ENCODE measurements at regions not wholly inside any gene's neighbourhood (a gene's known extent, or its start where the extent isn't known, plus 50 kb on each side); places are given as distances from the start of the nearest gene placed in this dataset.

DNA sequence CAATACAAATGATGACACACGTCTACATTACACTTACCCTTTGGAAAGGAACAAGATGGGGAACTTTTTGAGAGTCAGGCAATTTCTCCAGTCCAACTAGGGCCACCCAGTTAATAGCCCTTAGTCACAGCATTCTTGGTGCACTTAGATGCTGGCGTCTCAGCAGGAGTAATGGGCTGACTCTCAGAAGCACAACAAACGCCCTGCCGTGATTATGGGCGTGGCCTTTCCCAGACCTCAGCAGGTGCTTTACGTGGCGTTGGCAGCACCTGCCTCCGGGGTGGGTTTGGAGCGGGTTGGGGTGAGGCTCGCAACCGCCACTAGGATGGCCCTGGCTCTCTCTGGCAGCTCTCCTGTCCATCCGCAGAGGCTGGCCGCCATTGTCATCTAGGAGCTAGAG lies 147.6 kb upstream of the SHH start:
- TF ChIP-seq, protein P1, sequence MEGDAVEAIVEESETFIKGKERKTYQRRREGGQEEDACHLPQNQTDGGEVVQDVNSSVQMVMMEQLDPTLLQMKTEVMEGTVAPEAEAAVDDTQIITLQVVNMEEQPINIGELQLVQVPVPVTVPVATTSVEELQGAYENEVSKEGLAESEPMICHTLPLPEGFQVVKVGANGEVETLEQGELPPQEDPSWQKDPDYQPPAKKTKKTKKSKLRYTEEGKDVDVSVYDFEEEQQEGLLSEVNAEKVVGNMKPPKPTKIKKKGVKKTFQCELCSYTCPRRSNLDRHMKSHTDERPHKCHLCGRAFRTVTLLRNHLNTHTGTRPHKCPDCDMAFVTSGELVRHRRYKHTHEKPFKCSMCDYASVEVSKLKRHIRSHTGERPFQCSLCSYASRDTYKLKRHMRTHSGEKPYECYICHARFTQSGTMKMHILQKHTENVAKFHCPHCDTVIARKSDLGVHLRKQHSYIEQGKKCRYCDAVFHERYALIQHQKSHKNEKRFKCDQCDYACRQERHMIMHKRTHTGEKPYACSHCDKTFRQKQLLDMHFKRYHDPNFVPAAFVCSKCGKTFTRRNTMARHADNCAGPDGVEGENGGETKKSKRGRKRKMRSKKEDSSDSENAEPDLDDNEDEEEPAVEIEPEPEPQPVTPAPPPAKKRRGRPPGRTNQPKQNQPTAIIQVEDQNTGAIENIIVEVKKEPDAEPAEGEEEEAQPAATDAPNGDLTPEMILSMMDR (conservative IDR thresholded peaks at IDR 0.05; ENCODE audit: control insufficient read depth, insufficient read depth, low read depth, low read length): no peak
- H3K4me3 ChIP-seq (ENCODE audit: control insufficient read depth, low read depth, low read length): no peak overlapping the region
- DNase-seq (ENCODE audit: low read depth): no peak

DNA sequence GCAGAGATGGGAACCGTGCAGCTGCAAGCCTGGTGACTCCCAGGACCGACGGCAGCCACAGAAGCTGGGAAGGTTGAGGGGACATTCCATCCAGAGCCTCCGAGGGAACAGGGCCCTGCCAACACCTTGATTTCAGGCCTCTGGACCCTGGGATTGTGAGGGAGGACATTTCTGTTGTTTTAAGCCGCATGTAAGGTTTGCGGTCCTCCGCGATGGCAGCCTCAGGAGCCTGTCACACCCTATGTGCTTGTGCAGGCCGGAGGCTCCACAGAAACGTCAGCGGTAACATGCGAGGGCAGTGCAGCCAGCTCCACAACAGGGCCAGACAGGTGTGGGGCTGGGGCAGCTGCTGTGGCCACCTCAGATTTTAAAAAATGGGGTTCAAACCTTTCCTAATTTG lies 144.7 kb upstream of the SHH start:
- no peak for DNase-seq (ENCODE audit: low read depth)
- TF ChIP-seq, protein P1 (conservative IDR thresholded peaks at IDR 0.05; ENCODE audit: control insufficient read depth, insufficient read depth, low read depth, low read length): no peak
- no peak overlapping the region for H3K4me3 ChIP-seq (ENCODE audit: control insufficient read depth, low read depth, low read length)

DNA sequence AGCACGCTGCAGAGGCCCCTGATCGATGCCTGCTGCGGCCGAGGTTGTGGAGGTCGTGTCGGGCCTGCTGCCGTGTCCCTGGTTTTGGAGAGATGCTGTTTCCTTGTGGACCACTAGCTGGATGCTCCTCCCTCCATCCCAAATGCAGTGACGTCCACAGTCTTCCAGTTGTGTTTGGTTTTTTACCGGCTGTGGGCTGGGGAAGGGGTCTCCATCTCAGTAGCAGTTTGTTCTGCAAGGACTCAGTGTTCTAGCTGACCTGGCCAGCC lies 143.0 kb upstream of the SHH start:
- no peak for DNase-seq (ENCODE audit: low read depth)
- TF ChIP-seq, protein P1 (conservative IDR thresholded peaks at IDR 0.05; ENCODE audit: control insufficient read depth, insufficient read depth, low read depth, low read length): no peak
- H3K4me3 ChIP-seq (ENCODE audit: control insufficient read depth, low read depth, low read length): no peak overlapping the region

DNA sequence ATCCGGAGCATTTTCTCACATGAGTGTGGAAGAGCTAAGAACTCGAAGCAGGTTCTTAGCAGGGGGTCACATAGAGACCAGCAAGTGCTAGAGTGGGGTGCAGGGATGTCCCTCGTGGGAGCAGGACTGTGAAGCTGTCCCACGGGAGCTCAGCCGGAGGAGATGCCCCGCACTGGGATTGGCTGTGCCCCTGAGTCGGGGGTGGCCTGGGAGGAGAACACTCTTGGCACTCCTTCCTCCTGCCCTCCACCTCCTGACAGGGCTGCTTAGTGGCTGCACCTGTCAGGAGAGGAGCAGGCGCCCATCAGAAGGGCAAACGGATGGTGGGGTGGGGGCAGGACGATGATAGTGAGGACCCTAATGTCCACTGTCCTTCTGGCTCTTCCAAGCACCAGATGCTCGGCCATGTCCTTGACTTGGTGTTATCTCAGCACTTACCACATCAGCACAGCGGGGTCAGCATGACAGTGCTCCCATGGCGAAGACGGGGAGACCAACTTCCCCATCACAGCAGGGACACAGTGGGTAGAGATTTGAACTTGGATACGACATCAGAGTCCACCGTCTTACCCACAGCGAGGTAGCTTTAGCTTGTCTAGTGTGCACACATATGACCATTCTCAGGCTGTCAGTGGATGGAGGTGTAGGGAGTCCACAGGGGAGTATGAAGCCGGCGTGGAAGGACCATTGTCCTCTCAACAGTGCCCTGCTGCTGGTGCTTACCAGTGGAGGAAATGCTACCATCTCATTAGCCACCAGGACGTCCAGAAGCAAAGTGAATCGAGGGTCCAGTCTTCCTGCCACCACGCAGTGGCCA lies 142.5 kb upstream of the SHH start:
- no peak for DNase-seq (ENCODE audit: low read depth)
- H3K4me3 ChIP-seq (ENCODE audit: control insufficient read depth, low read depth, low read length): no peak overlapping the region
- TF ChIP-seq, protein P1 (conservative IDR thresholded peaks at IDR 0.05; ENCODE audit: control insufficient read depth, insufficient read depth, low read depth, low read length): no peak

DNA sequence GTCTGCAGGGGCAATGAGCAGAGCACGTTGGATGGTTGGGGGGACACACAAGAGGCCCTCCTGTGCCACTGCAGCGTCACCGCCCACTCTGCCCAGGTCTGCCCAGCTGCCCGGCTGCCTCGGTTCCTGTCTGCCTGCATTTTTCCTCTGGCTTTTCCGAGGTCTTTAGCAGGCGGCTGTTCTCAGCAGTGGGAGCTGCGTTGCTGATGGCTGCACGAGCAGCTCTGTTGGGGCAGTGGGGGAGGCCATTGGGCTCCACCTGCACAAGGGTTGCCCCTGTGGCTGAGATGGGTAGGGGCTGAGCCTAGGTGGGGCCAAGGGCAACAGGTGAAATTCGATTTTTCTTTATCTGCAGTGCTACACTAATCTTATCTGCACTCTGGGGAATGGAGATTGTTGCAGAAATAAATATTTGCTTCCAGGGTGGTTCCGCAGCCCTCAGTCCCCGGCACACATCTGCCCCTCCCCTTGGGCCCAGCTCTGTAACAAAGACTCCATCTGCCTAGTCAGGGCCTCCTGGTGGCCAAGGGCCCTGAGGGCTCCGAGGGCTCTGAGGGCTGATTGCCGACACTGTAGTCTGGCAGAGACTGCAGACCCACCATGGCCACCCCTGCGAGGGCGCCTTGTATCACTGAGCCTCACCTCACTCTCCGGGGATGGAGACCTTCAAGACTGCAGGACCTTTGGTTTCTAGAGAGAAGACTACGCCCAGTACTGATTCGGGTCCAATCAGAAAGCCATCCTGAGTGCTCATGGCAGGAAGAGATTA lies 141.7 kb upstream of the SHH start:
- H3K4me3 ChIP-seq (ENCODE audit: control insufficient read depth, low read depth, low read length): no peak overlapping the region

DNA sequence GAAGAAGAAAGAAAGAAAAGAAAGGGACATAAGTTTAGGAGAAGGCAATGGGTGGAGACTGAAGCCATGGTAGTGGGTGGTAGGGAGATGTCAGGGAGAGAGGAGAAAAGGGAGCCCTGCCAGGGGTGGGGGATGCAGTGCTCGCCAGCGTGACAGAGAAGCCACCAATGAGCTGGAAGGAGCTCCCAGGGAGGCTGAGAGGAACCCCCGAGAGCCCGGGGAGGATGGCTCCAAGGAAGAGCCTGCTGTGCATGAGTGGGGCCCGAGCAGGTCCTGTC lies 141.2 kb upstream of the SHH start:
- H3K4me3 ChIP-seq (ENCODE audit: control insufficient read depth, low read depth, low read length): no peak overlapping the region
- no peak for DNase-seq (ENCODE audit: low read depth)
- TF ChIP-seq, protein P1 (conservative IDR thresholded peaks at IDR 0.05; ENCODE audit: control insufficient read depth, insufficient read depth, low read depth, low read length): no peak

More for the DNA sequence above, 141.7 kb upstream of the SHH start:
- TF ChIP-seq, protein P1 (conservative IDR thresholded peaks at IDR 0.05; ENCODE audit: control insufficient read depth, insufficient read depth, low read depth, low read length): no peak
- DNase-seq (ENCODE audit: low read depth): no peak
